Thyroid gland (tissue), 4 donors: ENCODE measurements at regions not wholly inside any gene's neighbourhood (a gene's known extent, or its start where the extent isn't known, plus 50 kb on each side); places are given as distances from the start of the nearest gene placed in this dataset.

Source experiments
- CTCF ChIP-seq, 6 experiments: fragments of 200-600 bp in 3 of 6; fragments of 450-650 bp in 3 of 6; sonication (generic) in 3 of 6; IDR thresholded peaks; one replicate each; pipeline ENCODE4 v1.5.1; 2016 to 2019; ENCODE audit warnings: antibody characterized with exemption in 6 of 6, mild to moderate bottlenecking in 2 of 6, inconsistent platforms in 1 of 6, moderate library complexity in 1 of 6
- POLR2A ChIP-seq, 2 donors: fragments of 450-650 bp; IDR thresholded peaks; one replicate each; pipeline ENCODE4 v1.6.1; 2017; ENCODE audit warnings: antibody characterized with exemption in 2 of 2, mild to moderate bottlenecking in 2 of 2, moderate library complexity in 1 of 2

- no peak for TF ChIP-seq POLR2A (IDR thresholded peaks at IDR 0.05)
- no peak for TF ChIP-seq CTCF (IDR thresholded peaks at IDR 0.05)
Observed at GRCh38 chr13:26839682-26840081, 79.1 kb upstream of the GPR12 start.
